DOHH2 (cell line): ENCODE measurements at regions not wholly inside any gene's neighbourhood (a gene's known extent, or its start where the extent isn't known, plus 50 kb on each side); places are given as distances from the start of the nearest gene placed in this dataset.

Source experiments
- CTCF ChIP-seq: fragments of 200-600 bp; sonication (generic); IDR thresholded peaks from one replicate; pipeline ENCODE4 v1.5.1; 2014; ENCODE audit warnings: antibody characterized with exemption, mild to moderate bottlenecking, low read depth, low read length; ENCODE audit not compliant: poor library complexity, severe bottlenecking
- EZH2phosphoT487 ChIP-seq: fragments of 200-600 bp; sonication (generic); IDR thresholded peaks from 2 replicates; pipeline ENCODE4 v1.6.1; 2017; ENCODE audit warnings: borderline replicate concordance, mild to moderate bottlenecking, antibody characterized with exemption, low read length, moderate library complexity, mixed read lengths

- no peak for TF ChIP-seq CTCF
- no peak for TF ChIP-seq EZH2phosphoT487
These were observed 109.7 kb upstream of the PCBD1 start for GRCh38 chr10:70998086-70998485.
